Erythroblast (primary cell): ENCODE measurements at regions not wholly inside any gene's neighbourhood (a gene's known extent, or its start where the extent isn't known, plus 50 kb on each side); places are given as distances from the start of the nearest gene placed in this dataset.

Experiments used
- GATA1 ChIP-seq: IDR thresholded peaks from 2 replicates; pipeline ENCODE4 v1.6.1; 2011; ENCODE audit warnings: low read depth, mild to moderate bottlenecking, control low read depth, low read length, moderate library complexity
- POLR2A ChIP-seq: IDR thresholded peaks from 2 replicates; pipeline ENCODE4 v1.6.1; 2011; ENCODE audit warnings: mild to moderate bottlenecking, low read length

GRCh38 chr13:54852831-54853230, 1824.2 kb downstream of the OLFM4 start:
- TF ChIP-seq POLR2A (no peak), GATA1 (no peak)
